OCI-M2 (cell line): ENCODE measurements at regions not wholly inside any gene's neighbourhood (a gene's known extent, or its start where the extent isn't known, plus 50 kb on each side); places are given as distances from the start of the nearest gene placed in this dataset.

Experiments
- DNase-seq: peaks from one replicate; lab custom pipeline; 2025; ENCODE audit not compliant: unreplicated experiment; lab: John Stamatoyannopoulos, UW

GRCh38 chr3:25130724-25131520 is 297.1 kb upstream of the RARB start:
- DNase-seq = no peak

- DNase-seq = no peak
Measured at GRCh38 chr3:25133588-25133987, 294.5 kb upstream of the RARB start.

GRCh38 chr3:25137606-25138005 is 290.5 kb upstream of the RARB start:
- DNase-seq = no peak

GRCh38 chr3:25139267-25139666 is 288.8 kb upstream of the RARB start:
- no peak for DNase-seq

- no peak for DNase-seq
Measured at GRCh38 chr3:25142609-25143355, 285.3 kb upstream of the RARB start.

GRCh38 chr3:25143356-25144025 is 284.6 kb upstream of the RARB start:
- DNase-seq = no peak

GRCh38 chr3:25144430-25144829 is 283.6 kb upstream of the RARB start:
- no peak for DNase-seq

- DNase-seq = no peak
Measured at GRCh38 chr3:25145176-25145575, 282.9 kb upstream of the RARB start.

- DNase-seq = no peak
Measured at GRCh38 chr3:25150199-25150598, 277.9 kb upstream of the RARB start.

- no peak for DNase-seq
Measured at GRCh38 chr3:25151281-25151902, 276.7 kb upstream of the RARB start.

- no peak for DNase-seq
Measured at GRCh38 chr3:25151903-25152295, 276.2 kb upstream of the RARB start.

GRCh38 chr3:25153136-25153535 is 274.9 kb upstream of the RARB start:
- DNase-seq = no peak

- no peak for DNase-seq
Measured at GRCh38 chr3:25153561-25153960, 274.5 kb upstream of the RARB start.

- no peak for DNase-seq
Measured at GRCh38 chr3:25155652-25156471, 272.2 kb upstream of the RARB start.

GRCh38 chr3:25156626-25157025 is 271.4 kb upstream of the RARB start:
- no peak for DNase-seq

GRCh38 chr3:25165306-25165705 is 262.8 kb upstream of the RARB start:
- no peak for DNase-seq

GRCh38 chr3:25166016-25166415 is 262.0 kb upstream of the RARB start:
- no peak for DNase-seq

- DNase-seq = no peak
Measured at GRCh38 chr3:25169151-25169550, 258.9 kb upstream of the RARB start.

GRCh38 chr3:25170021-25170420 is 258.0 kb upstream of the RARB start:
- no peak for DNase-seq

GRCh38 chr3:25171118-25171807 is 256.8 kb upstream of the RARB start:
- DNase-seq = no peak
